HepG2 (cell line): ENCODE measurements at regions not wholly inside any gene's neighbourhood (a gene's known extent, or its start where the extent isn't known, plus 50 kb on each side); places are given as distances from the start of the nearest gene placed in this dataset.

Experiments used
- ATAC-seq: fragments of 200-7000 bp; cut with Tn5 transposase; 3 replicates; pipeline ENCODE4 v1.9.1; 2020; ENCODE audit warnings: mild to moderate bottlenecking, moderate library complexity
- BruUV-seq: library from RNA; stranded (reverse); fragments of 400-500 nt; replicated peaks from 2 replicates; lab custom pipeline; 2021; lab: Mats Ljungman, UMichigan
- CTCF ChIA-PET: fragments of 300-600 bp; formaldehyde crosslinking; extraction: SDS; loops from one replicate; lab custom pipeline; 2021; ENCODE audit warnings: low total read pairs, inconsistent platforms, low intra/inter-chr PET ratio; lab: Yijun Ruan, JAX
- POLR2A ChIA-PET: fragments of 350-600 bp; sonication (Branson Sonifier 250); formaldehyde crosslinking; loops from one replicate; lab custom pipeline; 2020; ENCODE audit warnings: antibody characterized with exemption, inconsistent platforms; lab: Yijun Ruan, JAX
- DNase-seq: peaks from one replicate; pipeline ENCODE4 v3.0.0-alpha.2; 2015; ENCODE audit warnings: low spot score
- FAIRE-seq: peaks from 3 replicates; lab custom pipeline; 2011; peaks lifted over from hg19 to GRCh38; lab: Jason Lieb, UNC
- H2AFZ ChIP-seq: one replicate; pipeline ENCODE4 v1.6.1; 2011; ENCODE audit warnings: low read length, inconsistent platforms
- H3K27ac ChIP-seq: fragments of 300-600 bp; 3 replicates; pipeline ENCODE4 v1.8.0; 2011; ENCODE audit warnings: mixed run types, mild to moderate bottlenecking, mixed read lengths, low read length, inconsistent platforms; ENCODE audit not compliant: insufficient read depth; ENCODE audit errors: extremely low read length
- H3K27me3 ChIP-seq, 2 experiments: fragments of 200-600 bp in 1 of 2; 2 replicates in 1 of 2; 3 replicates in 1 of 2; pipeline versions ENCODE4 v1.6.0 to v1.8.0; 2011; ENCODE audit warnings: low read length in 2 of 2, mild to moderate bottlenecking in 2 of 2, moderate library complexity in 2 of 2, inconsistent platforms in 1 of 2; ENCODE audit not compliant: insufficient read depth in 2 of 2, control insufficient read depth in 1 of 2
- H3K36me3 ChIP-seq, 2 experiments: fragments of 200-600 bp in 1 of 2; replicated peaks in 1 of 2; 2 replicates in 1 of 2; 3 replicates in 1 of 2; pipeline versions ENCODE4 v1.5.1 to v1.8.0; 2011; ENCODE audit warnings: low read length in 2 of 2, inconsistent platforms in 1 of 2; ENCODE audit not compliant: insufficient read depth in 2 of 2, control insufficient read depth in 1 of 2
- H3K4me1 ChIP-seq: 2 replicates; pipeline ENCODE4 v1.5.1; 2012; ENCODE audit warnings: low read length, inconsistent platforms; ENCODE audit not compliant: insufficient read depth
- H3K4me2 ChIP-seq: 2 replicates; pipeline ENCODE4 v1.6.0; 2011; ENCODE audit warnings: low read depth, low read length, inconsistent platforms
- H3K4me3 ChIP-seq, 3 experiments: fragments of 200-600 bp in 1 of 3; sonication (generic), shearing (Covaris generic) in 1 of 3; replicated peaks in 1 of 3; 2 replicates each; pipeline ENCODE4 v1.5.1; 2011 to 2016; ENCODE audit warnings: low read length in 3 of 3, inconsistent platforms in 2 of 3, low read depth in 2 of 3, mild to moderate bottlenecking in 2 of 3, control low read depth in 1 of 3, mixed read lengths in 1 of 3; ENCODE audit not compliant: insufficient read depth in 1 of 3
- H3K79me2 ChIP-seq: one replicate; pipeline ENCODE4 v1.6.1; 2011; ENCODE audit warnings: low read length, inconsistent platforms; ENCODE audit not compliant: insufficient read depth
- H3K9ac ChIP-seq: 2 replicates; pipeline ENCODE4 v1.6.0; 2011; ENCODE audit warnings: mild to moderate bottlenecking, low read depth, low read length, inconsistent platforms; ENCODE audit not compliant: insufficient read depth
- H3K9me3 ChIP-seq: 2 replicates; pipeline ENCODE4 v1.5.1; 2012; ENCODE audit warnings: mild to moderate bottlenecking, low read length
- H4K20me1 ChIP-seq: 2 replicates; pipeline ENCODE4 v1.6.0; 2011; ENCODE audit warnings: inconsistent platforms, mild to moderate bottlenecking, low read length, moderate library complexity; ENCODE audit not compliant: insufficient read depth
- PBX2 ChIP-seq: IDR thresholded peaks from 2 replicates; pipeline ENCODE4 v1.6.1; 2016; ENCODE audit warnings: control low read depth
- POGK ChIP-seq: sonication (generic); formaldehyde crosslinking; conservative IDR thresholded peaks from 2 replicates; pipeline ENCODE4 v1.8.0; 2022; ENCODE audit warnings: mild to moderate bottlenecking, moderate library complexity, missing genetic modification reagents
- POLR2AphosphoS2 ChIP-seq: IDR thresholded peaks from 2 replicates; pipeline ENCODE4 v1.6.1; 2011; ENCODE audit warnings: low read depth, low read length, improper control_type of control experiment
- TARDBP ChIP-seq: sonication (generic); formaldehyde crosslinking; IDR thresholded peaks from 2 replicates; pipeline ENCODE4 v1.8.0; 2022; ENCODE audit warnings: mild to moderate bottlenecking, missing genetic modification reagents
- TEF ChIP-seq: sonication (generic); formaldehyde crosslinking; IDR thresholded peaks from 2 replicates; pipeline ENCODE4 v1.5.0; 2020; ENCODE audit warnings: missing genetic modification reagents
- ZNF142 ChIP-seq: sonication (generic); formaldehyde crosslinking; IDR thresholded peaks from 2 replicates; pipeline ENCODE4 v1.4.0; 2020; ENCODE audit warnings: missing genetic modification reagents
- ZNF724P ChIP-seq: sonication (generic); formaldehyde crosslinking; IDR thresholded peaks from 2 replicates; pipeline ENCODE4 v1.8.0; 2022; ENCODE audit warnings: missing genetic modification reagents, borderline replicate concordance
- ZNF749 ChIP-seq: sonication (generic); formaldehyde crosslinking; IDR thresholded peaks from 2 replicates; pipeline ENCODE4 v1.8.0; 2022; ENCODE audit warnings: mild to moderate bottlenecking, missing genetic modification reagents, moderate library complexity, borderline replicate concordance
- WGBS: methylation state at CpG from one replicate; pipeline ENCODE4 v1.1.6; 2017; ENCODE audit warnings: low lambda C conversion rate; 5-methylcytosine and 5-hydroxymethylcytosine counted together
- in situ Hi-C: cut with HindIII; loops from 2 replicates; pipeline ENCODE4 v1.10.0; 2017; ENCODE audit warnings: low pct_unique_long_range_greater_than_20kb; ENCODE audit not compliant: extremely low pct_ligation_motif_present
- intact Hi-C: fragments of 100-400 bp; cut with micrococcal nuclease; formaldehyde crosslinking; loops from one replicate; pipeline ENCODE4 v1.10.0; 2022; ENCODE audit not compliant: unreplicated experiment

GRCh38 chr9:85155352-85155751, 485.8 kb downstream of the NTRK2 start (continued):
- TF ChIP-seq PBX2 (CRISPR knock-in tag) (no peak), TEF (CRISPR knock-in tag) (no peak), ZNF724P (CRISPR knock-in tag) (no peak)

GRCh38 chr9:85151741-85152140, 482.2 kb downstream of the NTRK2 start:
- no peak for ATAC-seq
- intact Hi-C loops: no loop called here

More at GRCh38 chr9:85151741-85152140, 482.2 kb downstream of the NTRK2 start:
- Histone ChIP-seq H3K27me3 (no peaks in the 10 kb centered on the region), H3K9me3 (no peaks in the 10 kb centered on the region), H3K36me3 (no peaks in the 10 kb centered on the region), H4K20me1 (no peaks in the 10 kb centered on the region), H2AFZ (no peak overlapping the region), H3K27ac (no peak overlapping the region), H3K4me1 (no peaks in the 10 kb centered on the region), H3K9ac (no peak overlapping the region), H3K4me2 (no peak overlapping the region), H3K4me3 (no peak overlapping the region), H3K79me2 (no peaks in the 10 kb centered on the region)
- ChIA-PET POLR2A (no interaction called here), CTCF (no interaction called here)
- in situ Hi-C loops: no loop called here
- FAIRE-seq: no peak
- no TSS peak for BruUV-seq
- WGBS: 11% methylated on average over 5 of the region's 5 CpGs
- TF ChIP-seq POGK (CRISPR knock-in tag) (no peak), POLR2AphosphoS2 (no peak), TARDBP (CRISPR knock-in tag) (no peak), ZNF142 (CRISPR knock-in tag) (no peak), ZNF749 (CRISPR knock-in tag) (no peak)
- no peak for DNase-seq
